ENCODE measurements at regions not wholly inside any gene's neighbourhood (a gene's known extent, or its start where the extent isn't known, plus 50 kb on each side); places are given as distances from the start of the nearest gene placed in this dataset.
"Not testable (repeated sequence)": the region's sequence is repeated elsewhere in the genome, so short reads cannot be mapped to it uniquely, and the experiment has no call there.

- TF ChIP-seq CTCF (IDR thresholded peaks at IDR 0.05 in 2 of 3, conservative IDR thresholded peaks at IDR 0.05 in 1 of 3; ENCODE audit: insufficient read depth in 2 of 3, low read depth in 1 of 3, low read length in 3 of 3); ATF2 (CRISPR knock-in tag; IDR thresholded peaks at IDR 0.05); U2AF2 (optimal IDR thresholded peaks at IDR 0.05; ENCODE audit: low read depth, low read length); HMG20B (CRISPR knock-in tag; IDR thresholded peaks at IDR 0.05); MAFK (IDR thresholded peaks at IDR 0.05; ENCODE audit: low read length); CHD2 (IDR thresholded peaks at IDR 0.05; ENCODE audit: low read depth, low read length); POLR2A (conservative IDR thresholded peaks at IDR 0.05); RNF2 (IDR thresholded peaks at IDR 0.05); ELF4 (CRISPR knock-in tag; IDR thresholded peaks at IDR 0.05); MXD1 (CRISPR knock-in tag; IDR thresholded peaks at IDR 0.05; ENCODE audit: borderline replicate concordance, poor library complexity, severe bottlenecking); TCF7 (IDR thresholded peaks at IDR 0.05; ENCODE audit: borderline replicate concordance); TRIM24 (IDR thresholded peaks at IDR 0.05); FOXK2 (conservative IDR thresholded peaks at IDR 0.05 in 1 of 2, IDR thresholded peaks at IDR 0.05 in 1 of 2; ENCODE audit: low read depth in 2 of 2): not testable (repeated sequence)
Measured at GRCh38 chr21:28563933-28564332, 428.7 kb downstream of the LTN1 start.
